IMR-90 (cell line): ENCODE measurements at regions not wholly inside any gene's neighbourhood (a gene's known extent, or its start where the extent isn't known, plus 50 kb on each side); places are given as distances from the start of the nearest gene placed in this dataset.

ENCODE experiments used
- ATAC-seq: fragments of 200-7000 bp; cut with Tn5 transposase; 2 replicates; pipeline ENCODE4 v1.9.1; 2020; ENCODE audit warnings: low read depth, mild to moderate bottlenecking, moderate library complexity
- BruUV-seq: library from RNA; stranded (reverse); fragments of 400-500 nt; replicated peaks from 2 replicates; lab custom pipeline; 2021; lab: Mats Ljungman, UMichigan
- CTCF ChIA-PET: fragments of 300-600 bp; formaldehyde crosslinking; extraction: SDS; loops from one replicate; lab custom pipeline; 2021; ENCODE audit warnings: antibody characterized with exemption; lab: Yijun Ruan, JAX
- POLR2A ChIA-PET: fragments of 300-600 bp; sonication (Branson Sonifier 250); formaldehyde crosslinking; loops from one replicate; lab custom pipeline; 2022; ENCODE audit warnings: antibody characterized with exemption; ENCODE audit not compliant: unreplicated experiment; lab: Charles Lee
- DNase-seq: peaks from one replicate; pipeline ENCODE4 v3.0.0; 2013
- H2AFZ ChIP-seq: replicated peaks from 2 replicates; pipeline ENCODE3; 2013; ENCODE audit warnings: low read length, mild to moderate bottlenecking; ENCODE audit not compliant: poor library complexity
- H2AK5ac ChIP-seq: 2 replicates; pipeline ENCODE4 v1.6.1; 2013; ENCODE audit warnings: low read depth, low read length, inconsistent platforms
- H2AK9ac ChIP-seq: replicated peaks from 2 replicates; pipeline ENCODE3; 2013; ENCODE audit warnings: mild to moderate bottlenecking, low read depth, low read length, moderate library complexity; ENCODE audit not compliant: poor library complexity
- H2BK120ac ChIP-seq: 2 replicates; pipeline ENCODE4 v1.6.1; 2013; ENCODE audit warnings: low read depth, low read length, inconsistent platforms
- H2BK15ac ChIP-seq: 3 replicates; pipeline ENCODE4 v1.6.1; 2013; ENCODE audit warnings: low read depth, low read length, inconsistent platforms
- H2BK20ac ChIP-seq: 2 replicates; pipeline ENCODE4 v1.6.1; 2013; ENCODE audit warnings: low read depth, mild to moderate bottlenecking, inconsistent platforms, low read length, moderate library complexity
- H2BK5ac ChIP-seq: 2 replicates; pipeline ENCODE4 v1.6.1; 2013; ENCODE audit warnings: mild to moderate bottlenecking, low read depth, low read length, inconsistent platforms; ENCODE audit not compliant: poor library complexity, severe bottlenecking
- H3K14ac ChIP-seq: replicated peaks from 2 replicates; pipeline ENCODE4 v1.6.1; 2013; ENCODE audit warnings: low read depth, low read length, inconsistent platforms
- H3K18ac ChIP-seq: 2 replicates; pipeline ENCODE4 v1.6.1; 2013; ENCODE audit warnings: low read depth, low read length, control low read depth
- H3K23ac ChIP-seq: 2 replicates; pipeline ENCODE4 v1.6.1; 2013; ENCODE audit warnings: low read depth, low read length, inconsistent platforms
- H3K27ac ChIP-seq: 2 replicates; pipeline ENCODE4 v1.5.1; 2013; ENCODE audit warnings: mild to moderate bottlenecking, control low read depth, low read length; ENCODE audit not compliant: insufficient read depth
- H3K27me3 ChIP-seq: 2 replicates; pipeline ENCODE4 v1.6.1; 2013; ENCODE audit warnings: low read length; ENCODE audit not compliant: control insufficient read depth, insufficient read depth
- H3K36me3 ChIP-seq: 2 replicates; pipeline ENCODE4 v1.6.1; 2013; ENCODE audit warnings: low read length, mixed read lengths; ENCODE audit not compliant: control insufficient read depth, insufficient read depth
- H3K4ac ChIP-seq: 2 replicates; pipeline ENCODE4 v1.6.1; 2013; ENCODE audit warnings: low read depth, low read length, inconsistent platforms
- H3K4me1 ChIP-seq: 2 replicates; pipeline ENCODE4 v1.6.1; 2013; ENCODE audit warnings: low read length, mixed read lengths; ENCODE audit not compliant: control insufficient read depth, insufficient read depth
- H3K4me2 ChIP-seq: 2 replicates; pipeline ENCODE4 v1.6.1; 2013; ENCODE audit warnings: low read depth, mild to moderate bottlenecking, control low read depth, low read length, moderate library complexity
- H3K4me3 ChIP-seq: 2 replicates; pipeline ENCODE4 v1.5.1; 2013; ENCODE audit warnings: low read depth, mild to moderate bottlenecking, control low read depth, low read length, moderate library complexity; ENCODE audit not compliant: insufficient read depth
- H3K56ac ChIP-seq: 2 replicates; pipeline ENCODE4 v1.6.1; 2013; ENCODE audit warnings: low read length, inconsistent platforms; ENCODE audit not compliant: insufficient read depth; ENCODE audit errors: extremely low read depth
- H3K79me1 ChIP-seq, 2 experiments: 2 replicates each; pipeline ENCODE4 v1.6.1; 2013; ENCODE audit warnings: low read length in 2 of 2, inconsistent platforms in 1 of 2, low read depth in 1 of 2
- H3K9ac ChIP-seq: 2 replicates; pipeline ENCODE4 v1.6.1; 2013; ENCODE audit warnings: low read depth, low read length, control low read depth
- H3K9me1 ChIP-seq: 2 replicates; pipeline ENCODE4 v1.6.1; 2013; ENCODE audit warnings: low read length, inconsistent platforms; ENCODE audit not compliant: insufficient read depth
- H3K9me3 ChIP-seq: 2 replicates; pipeline ENCODE4 v1.6.1; 2013; ENCODE audit warnings: low read length; ENCODE audit not compliant: control insufficient read depth, insufficient read depth
- H4K20me1 ChIP-seq: 2 replicates; pipeline ENCODE4 v1.6.1; 2013; ENCODE audit warnings: low read length, inconsistent platforms; ENCODE audit not compliant: insufficient read depth
- H4K5ac ChIP-seq: 2 replicates; pipeline ENCODE4 v1.6.1; 2013; ENCODE audit warnings: mild to moderate bottlenecking, low read depth, low read length, control low read depth
- H4K8ac ChIP-seq, 2 experiments: 2 replicates each; pipeline ENCODE4 v1.6.1; 2013; ENCODE audit warnings: low read depth in 2 of 2, low read length in 2 of 2, control low read depth in 1 of 2, inconsistent platforms in 1 of 2
- H4K91ac ChIP-seq: 2 replicates; pipeline ENCODE4 v1.6.1; 2013; ENCODE audit warnings: low read depth, low read length, inconsistent platforms; ENCODE audit not compliant: insufficient read depth
- BHLHE40 ChIP-seq: fragments of 150-350 bp; IDR thresholded peaks from 2 replicates; pipeline ENCODE4 v1.6.1; 2016; ENCODE audit warnings: mild to moderate bottlenecking, low read depth, low read length
- CEBPB ChIP-seq: IDR thresholded peaks from 2 replicates; pipeline ENCODE4 v1.6.1; 2012; ENCODE audit warnings: low read depth, low read length, improper control_type of control experiment
- CHD1 ChIP-seq: IDR thresholded peaks from 2 replicates; pipeline ENCODE4 v1.6.1; 2012; ENCODE audit warnings: low read depth, low read length, improper control_type of control experiment
- CTCF ChIP-seq: conservative IDR thresholded peaks from 2 replicates; pipeline ENCODE4 v1.5.1; 2012; ENCODE audit warnings: mild to moderate bottlenecking, low read depth, low read length, improper control_type of control experiment
- FOS ChIP-seq: fragments of 150-350 bp; IDR thresholded peaks from 2 replicates; pipeline ENCODE4 v1.6.1; 2016; ENCODE audit warnings: low read depth, low read length
- MAFK ChIP-seq: IDR thresholded peaks from 2 replicates; pipeline ENCODE4 v1.6.1; 2012; ENCODE audit warnings: low read depth, low read length, improper control_type of control experiment
- MAZ ChIP-seq: IDR thresholded peaks from 2 replicates; pipeline ENCODE4 v1.6.1; 2012; ENCODE audit warnings: low read depth, mild to moderate bottlenecking, low read length, improper control_type of control experiment, moderate library complexity, borderline replicate concordance
- MXI1 ChIP-seq: IDR thresholded peaks from 2 replicates; pipeline ENCODE4 v1.6.1; 2012; ENCODE audit warnings: low read depth, mild to moderate bottlenecking, low read length, moderate library complexity, borderline replicate concordance
- NFE2L2 ChIP-seq: fragments of 150-350 bp; IDR thresholded peaks from 2 replicates; pipeline ENCODE4 v1.6.1; 2016; ENCODE audit warnings: low read depth, mild to moderate bottlenecking, low read length
- POLR2A ChIP-seq: IDR thresholded peaks from 2 replicates; pipeline ENCODE4 v1.6.1; 2012; ENCODE audit warnings: mild to moderate bottlenecking, low read depth, low read length
- RAD21 ChIP-seq: IDR thresholded peaks from 2 replicates; pipeline ENCODE4 v1.6.1; 2012; ENCODE audit warnings: low read length, improper control_type of control experiment
- RCOR1 ChIP-seq: IDR thresholded peaks from 2 replicates; pipeline ENCODE4 v1.6.1; 2012; ENCODE audit warnings: mild to moderate bottlenecking, low read length, improper control_type of control experiment; ENCODE audit not compliant: insufficient replicate concordance
- RFX5 ChIP-seq: IDR thresholded peaks from 2 replicates; pipeline ENCODE4 v1.8.0; 2012; ENCODE audit warnings: low read depth, mild to moderate bottlenecking, low read length, moderate library complexity
- SMC3 ChIP-seq: fragments of 150-350 bp; IDR thresholded peaks from 2 replicates; pipeline ENCODE4 v1.6.1; 2016; ENCODE audit warnings: low read depth, mild to moderate bottlenecking, antibody characterized with exemption, low read length, moderate library complexity
- USF2 ChIP-seq: fragments of 150-350 bp; IDR thresholded peaks from 2 replicates; pipeline ENCODE4 v1.6.1; 2017; ENCODE audit warnings: mild to moderate bottlenecking, antibody characterized with exemption, low read length, low read depth
- WGBS, 2 experiments: methylation state at CpG; one replicate each; pipeline versions ENCODE4 v1.1.5 to v1.1.7; 2013; ENCODE audit warnings: missing lambda C conversion rate in 2 of 2; ENCODE audit not compliant: insufficient read length in 1 of 2; ENCODE audit errors: extremely low coverage in 2 of 2; 5-methylcytosine and 5-hydroxymethylcytosine counted together
- dilution Hi-C: fragments of 300-500 bp; cut with HindIII; formaldehyde crosslinking; loops from one replicate; pipeline ENCODE4 v1.14.3; 2018; ENCODE audit warnings: low sequenced_read_pairs; ENCODE audit not compliant: unreplicated experiment
- in situ Hi-C: fragments of 300-500 bp; cut with MboI; formaldehyde crosslinking; loops from 3 replicates; pipeline ENCODE4 v1.14.3; 2019; ENCODE audit warnings: low sequenced_read_pairs, inconsistent platforms, mixed read lengths
- intact Hi-C: fragments of 100-400 bp; cut with micrococcal nuclease; formaldehyde crosslinking; loops from 2 replicates; pipeline ENCODE4 v1.10.0; 2022
- TF ChIP-seq, protein P1 (sequence below): fragments of 150-350 bp; IDR thresholded peaks from 2 replicates; pipeline ENCODE4 v1.6.1; 2016; ENCODE audit warnings: low read depth, mild to moderate bottlenecking, low read length, moderate library complexity, borderline replicate concordance

- in situ Hi-C loops: no loop called here
- POLR2A ChIA-PET: no interaction called here
- ATAC-seq: no peak
These were observed 64.9 kb upstream of the KITLG start for GRCh38 chr12:88644946-88645702.

More at GRCh38 chr12:88644946-88645702, 64.9 kb upstream of the KITLG start:
- Histone ChIP-seq H2BK120ac (no peak overlapping the region), H4K5ac (no peak overlapping the region), H3K9me1 (no peaks in the 10 kb centered on the region), H3K23ac (no peak overlapping the region), H4K20me1 (no peaks in the 10 kb centered on the region), H3K36me3 (no peaks in the 10 kb centered on the region), H3K18ac (no peak overlapping the region; the same call in 1 of the 2 replicates), H3K56ac (no peak overlapping the region), H3K4me2 (no peak overlapping the region), H3K4ac (no peak overlapping the region), H2BK15ac (no peak overlapping the region; the same call in 2 of the 3 replicates), H3K27ac (no peak overlapping the region), H3K79me1 (no peaks in the 10 kb centered on the region), H2AK9ac (no peak overlapping the region), H2AK5ac (no peak overlapping the region), H3K14ac (no peak overlapping the region), H2BK5ac (no peak overlapping the region), H3K9me3 (no peaks in the 10 kb centered on the region), H3K27me3 (no peaks in the 10 kb centered on the region), H2AFZ (no peak overlapping the region), H3K4me3 (no peak overlapping the region), H4K8ac (no peak overlapping the region), H3K4me1 (no peaks in the 10 kb centered on the region), H4K91ac (no peak overlapping the region), H2BK20ac (no peak overlapping the region), H3K9ac (no peak overlapping the region)
- 80% methylated on average over 1 of the region's 7 CpGs; no CpG with 5 or more reads in 1 of the 2 experiments for WGBS, 2 experiments
- no TSS peak for BruUV-seq
- CTCF ChIA-PET: no interaction called here
- TF ChIP-seq MAFK (no peak), MXI1 (no peak), CTCF (no peak), USF2 (no peak), CHD1 (no peak), SMC3 (no peak), CEBPB (no peak), BHLHE40 (no peak), RFX5 (no peak), RCOR1 (no peak), NFE2L2 (no peak), POLR2A (no peak), FOS (no peak), RAD21 (no peak), MAZ (no peak)
- TF ChIP-seq, protein P1, sequence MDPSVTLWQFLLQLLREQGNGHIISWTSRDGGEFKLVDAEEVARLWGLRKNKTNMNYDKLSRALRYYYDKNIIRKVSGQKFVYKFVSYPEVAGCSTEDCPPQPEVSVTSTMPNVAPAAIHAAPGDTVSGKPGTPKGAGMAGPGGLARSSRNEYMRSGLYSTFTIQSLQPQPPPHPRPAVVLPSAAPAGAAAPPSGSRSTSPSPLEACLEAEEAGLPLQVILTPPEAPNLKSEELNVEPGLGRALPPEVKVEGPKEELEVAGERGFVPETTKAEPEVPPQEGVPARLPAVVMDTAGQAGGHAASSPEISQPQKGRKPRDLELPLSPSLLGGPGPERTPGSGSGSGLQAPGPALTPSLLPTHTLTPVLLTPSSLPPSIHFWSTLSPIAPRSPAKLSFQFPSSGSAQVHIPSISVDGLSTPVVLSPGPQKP: no peak
- intact Hi-C loops: no loop called here
- dilution Hi-C loops: no loop called here
- no peak for DNase-seq
